Neural crest cell (in vitro differentiated cells): ENCODE measurements at regions not wholly inside any gene's neighbourhood (a gene's known extent, or its start where the extent isn't known, plus 50 kb on each side); places are given as distances from the start of the nearest gene placed in this dataset.

Experiments
- DNase-seq: peaks from one replicate; pipeline ENCODE4 v3.0.0; 2021; ENCODE audit warnings: low read depth, mixed read lengths, low spot score
- H3K27ac Mint-ChIP-seq: one replicate; pipeline ENCODE4 v1.8.0; 2021; ENCODE audit warnings: mild to moderate bottlenecking, mixed read lengths; ENCODE audit not compliant: unreplicated experiment
- H3K27me3 Mint-ChIP-seq: 2 replicates; pipeline ENCODE4 v1.8.0; 2021; ENCODE audit warnings: low read depth, mild to moderate bottlenecking, mixed read lengths
- H3K36me3 Mint-ChIP-seq: 2 replicates; pipeline ENCODE4 v1.8.0; 2021; ENCODE audit warnings: low read depth, mild to moderate bottlenecking, mixed read lengths
- H3K4me1 Mint-ChIP-seq: 2 replicates; pipeline ENCODE4 v1.8.0; 2021; ENCODE audit warnings: mixed read lengths
- H3K4me3 Mint-ChIP-seq: one replicate; pipeline ENCODE4 v1.8.0; 2021; ENCODE audit warnings: mild to moderate bottlenecking, mixed read lengths
- H3K9me3 Mint-ChIP-seq: 2 replicates; pipeline ENCODE4 v1.8.0; 2021; ENCODE audit warnings: mixed read lengths
- TF ChIP-seq, protein P1 (sequence below): fragments of 200-600 bp; sonication (generic); conservative IDR thresholded peaks from 2 replicates; pipeline ENCODE4 v1.5.0; 2021; ENCODE audit warnings: antibody characterized with exemption, mild to moderate bottlenecking

DNA sequence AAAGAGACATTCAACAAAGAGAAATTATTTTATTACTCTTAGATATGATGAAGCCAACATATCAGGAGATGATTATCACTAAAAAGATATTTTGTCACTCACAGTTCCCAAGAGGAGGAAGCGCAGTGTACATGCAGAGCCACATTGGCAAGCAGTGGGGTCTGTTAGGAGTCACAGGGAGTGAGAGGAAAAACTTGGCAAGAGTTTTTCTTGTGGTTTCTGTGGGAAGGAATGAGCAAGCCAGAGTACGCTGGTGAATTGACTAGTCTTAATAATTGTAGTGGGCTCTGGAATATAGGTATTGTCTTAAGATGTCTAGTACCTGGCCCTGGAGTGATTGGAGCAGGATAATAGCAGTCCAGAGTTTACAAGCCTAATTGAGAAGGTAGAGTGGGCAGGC, 1095.2 kb downstream of the GRIK2 start:
- Mint-ChIP-seq H3K9me3 (peaks cover 2% of the 10 kb centered on the region), H3K4me1 (no peaks in the 10 kb centered on the region), H3K36me3 (no peaks in the 10 kb centered on the region), H3K27me3 (no peaks in the 10 kb centered on the region), H3K27ac (no peak overlapping the region), H3K4me3 (no peak overlapping the region)
- TF ChIP-seq, protein P1, sequence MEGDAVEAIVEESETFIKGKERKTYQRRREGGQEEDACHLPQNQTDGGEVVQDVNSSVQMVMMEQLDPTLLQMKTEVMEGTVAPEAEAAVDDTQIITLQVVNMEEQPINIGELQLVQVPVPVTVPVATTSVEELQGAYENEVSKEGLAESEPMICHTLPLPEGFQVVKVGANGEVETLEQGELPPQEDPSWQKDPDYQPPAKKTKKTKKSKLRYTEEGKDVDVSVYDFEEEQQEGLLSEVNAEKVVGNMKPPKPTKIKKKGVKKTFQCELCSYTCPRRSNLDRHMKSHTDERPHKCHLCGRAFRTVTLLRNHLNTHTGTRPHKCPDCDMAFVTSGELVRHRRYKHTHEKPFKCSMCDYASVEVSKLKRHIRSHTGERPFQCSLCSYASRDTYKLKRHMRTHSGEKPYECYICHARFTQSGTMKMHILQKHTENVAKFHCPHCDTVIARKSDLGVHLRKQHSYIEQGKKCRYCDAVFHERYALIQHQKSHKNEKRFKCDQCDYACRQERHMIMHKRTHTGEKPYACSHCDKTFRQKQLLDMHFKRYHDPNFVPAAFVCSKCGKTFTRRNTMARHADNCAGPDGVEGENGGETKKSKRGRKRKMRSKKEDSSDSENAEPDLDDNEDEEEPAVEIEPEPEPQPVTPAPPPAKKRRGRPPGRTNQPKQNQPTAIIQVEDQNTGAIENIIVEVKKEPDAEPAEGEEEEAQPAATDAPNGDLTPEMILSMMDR, result no peak
- DNase-seq, result no peak

DNA sequence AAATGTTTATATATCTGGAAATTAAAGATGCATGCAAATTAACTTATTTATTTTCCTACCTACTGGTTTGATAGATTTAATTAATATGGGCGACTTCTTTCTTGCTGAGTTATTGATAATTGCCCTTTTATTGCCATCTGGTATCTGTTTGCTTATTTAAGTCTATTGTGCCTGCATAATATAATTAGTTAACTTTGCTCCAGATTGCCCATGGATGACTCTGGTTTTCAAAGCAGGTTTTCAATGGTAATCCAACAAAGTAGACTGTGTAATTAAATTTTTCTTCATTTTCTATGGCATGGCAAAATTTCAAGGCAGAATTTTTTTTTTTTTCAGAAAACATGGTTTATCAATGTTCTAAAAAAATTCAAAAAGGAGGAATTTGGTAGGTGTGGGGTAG, 1092.0 kb downstream of the GRIK2 start:
- H3K4me1 Mint-ChIP-seq, result no peaks in the 10 kb centered on the region
- H3K27ac Mint-ChIP-seq, result no peak overlapping the region
- TF ChIP-seq, protein P1, result no peak
- H3K4me3 Mint-ChIP-seq, result no peak overlapping the region
- no peaks in the 10 kb centered on the region for H3K27me3 Mint-ChIP-seq
- DNase-seq, result no peak
- peaks cover 2% of the 10 kb centered on the region for H3K9me3 Mint-ChIP-seq
- H3K36me3 Mint-ChIP-seq, result no peaks in the 10 kb centered on the region

DNA sequence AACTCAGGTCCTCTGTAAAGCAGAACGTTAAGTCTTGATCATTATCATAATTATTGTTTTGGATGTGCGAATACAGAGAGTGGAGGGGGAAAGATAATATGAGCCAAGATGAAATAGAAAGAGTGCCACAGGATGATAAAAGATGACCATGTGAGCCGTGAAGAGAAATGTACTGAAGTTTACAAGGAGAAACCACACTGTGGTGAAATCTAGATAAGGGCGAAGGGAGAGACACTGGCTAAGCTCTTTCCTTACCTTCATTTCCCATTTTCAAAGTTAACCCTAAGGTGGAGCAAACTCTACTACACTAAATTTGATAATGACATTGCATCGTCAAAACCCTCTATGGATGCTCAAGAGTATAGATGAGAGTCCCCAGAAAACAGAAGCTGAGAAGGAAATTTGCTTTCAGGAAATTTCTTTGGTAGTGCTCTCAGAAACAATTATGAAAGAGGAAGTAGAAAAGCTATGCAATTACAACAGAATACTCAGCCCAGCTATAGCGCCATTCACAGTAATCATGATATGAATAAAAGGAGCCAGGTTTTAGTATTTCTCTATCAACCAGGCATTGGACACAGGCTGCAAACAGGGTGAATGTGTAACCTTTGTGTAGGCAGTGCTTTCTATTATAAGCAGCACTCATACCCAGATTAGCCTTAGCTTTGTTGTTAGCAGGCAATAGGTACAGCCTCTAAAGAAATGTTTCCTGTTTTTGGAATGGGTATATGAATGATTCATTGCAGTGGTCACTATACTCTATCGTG, 1080.7 kb downstream of the GRIK2 start:
- Mint-ChIP-seq H3K9me3 (peaks cover 3% of the 10 kb centered on the region), H3K4me3 (no peak overlapping the region), H3K27me3 (peaks cover 1% of the 10 kb centered on the region), H3K4me1 (no peaks in the 10 kb centered on the region), H3K36me3 (no peaks in the 10 kb centered on the region), H3K27ac (no peak overlapping the region)
- TF ChIP-seq, protein P1, result no peak
- no peak for DNase-seq

DNA sequence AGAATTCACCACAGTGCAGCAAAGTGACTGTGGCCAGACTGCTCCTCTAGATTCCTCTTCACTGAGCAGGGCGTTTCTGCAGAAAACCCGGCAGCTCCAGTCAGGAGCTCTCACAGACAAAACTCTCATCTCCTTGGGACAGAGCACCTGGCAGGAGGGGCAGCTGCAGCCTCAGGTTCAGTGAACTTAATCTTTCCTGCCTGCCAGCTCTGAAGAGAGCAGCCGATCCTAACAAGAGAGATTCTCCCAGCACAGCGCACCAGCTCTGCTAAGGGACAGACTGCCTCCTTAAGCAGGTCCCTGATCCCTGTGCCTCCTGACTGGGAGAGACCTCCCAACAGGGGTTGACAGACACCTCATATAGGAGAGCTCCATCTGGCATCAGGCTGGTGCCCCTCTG, 1065.5 kb downstream of the GRIK2 start:
- TF ChIP-seq, protein P1, result no peak
- no peak overlapping the region for H3K27ac Mint-ChIP-seq
- no peaks in the 10 kb centered on the region for H3K27me3 Mint-ChIP-seq
- no peak for DNase-seq
- H3K36me3 Mint-ChIP-seq, result no peaks in the 10 kb centered on the region
- H3K4me1 Mint-ChIP-seq, result no peaks in the 10 kb centered on the region
- H3K9me3 Mint-ChIP-seq, result peaks cover 7% of the 10 kb centered on the region
- no peak overlapping the region for H3K4me3 Mint-ChIP-seq

DNA sequence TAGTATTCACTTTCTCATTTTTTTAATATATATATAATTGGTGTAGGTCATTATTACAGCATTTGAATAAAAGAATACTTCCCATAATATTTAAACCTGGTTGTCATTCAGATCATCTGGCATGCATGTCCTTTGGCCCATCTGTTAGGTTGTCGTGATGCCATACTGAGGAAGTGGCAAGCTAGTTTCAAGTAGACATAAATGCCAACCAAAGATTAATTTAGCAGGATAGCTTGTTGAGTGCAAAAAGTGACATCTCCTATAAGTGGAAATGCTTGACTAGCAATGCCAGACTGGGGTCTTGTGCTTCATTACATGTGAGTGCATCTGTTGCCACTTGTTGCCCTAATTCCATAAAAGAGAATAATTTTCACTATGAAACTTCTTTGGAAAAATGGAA, 1044.7 kb downstream of the GRIK2 start:
- no peaks in the 10 kb centered on the region for H3K27me3 Mint-ChIP-seq
- TF ChIP-seq, protein P1, result no peak
- no peak overlapping the region for H3K27ac Mint-ChIP-seq
- H3K9me3 Mint-ChIP-seq, result no peaks in the 10 kb centered on the region
- no peaks in the 10 kb centered on the region for H3K4me1 Mint-ChIP-seq
- no peak overlapping the region for H3K4me3 Mint-ChIP-seq
- no peaks in the 10 kb centered on the region for H3K36me3 Mint-ChIP-seq
- DNase-seq, result no peak
